NCI-H1092 treated with DMSO at 0.1 percent for 48 hours (cell line): ENCODE measurements at regions not wholly inside any gene's neighbourhood (a gene's known extent, or its start where the extent isn't known, plus 50 kb on each side); places are given as distances from the start of the nearest gene placed in this dataset.

Experiments used
- DNase-seq: peaks from one replicate; lab custom pipeline; 2025; lab: John Stamatoyannopoulos, UW

DNA sequence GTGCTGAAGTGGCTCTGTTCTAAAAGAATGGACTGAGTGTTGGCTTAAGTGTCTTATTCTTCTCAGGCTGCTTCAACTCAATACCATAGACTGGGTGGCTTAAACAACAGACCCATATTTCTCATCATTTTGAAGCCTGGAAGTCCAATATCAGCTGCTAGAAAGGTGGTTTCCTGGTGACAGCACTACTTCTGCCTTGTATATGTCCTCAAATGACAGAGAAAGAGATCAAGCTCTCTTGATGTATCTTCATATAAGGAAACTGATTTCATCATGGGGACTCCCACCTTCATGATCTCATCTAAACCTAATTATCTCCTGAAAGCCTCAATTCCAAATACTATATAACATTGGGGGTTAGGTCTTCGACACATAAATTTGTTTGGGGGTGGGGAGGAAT lies 449.7 kb upstream of the DSEL start:
- no peak for DNase-seq

DNA sequence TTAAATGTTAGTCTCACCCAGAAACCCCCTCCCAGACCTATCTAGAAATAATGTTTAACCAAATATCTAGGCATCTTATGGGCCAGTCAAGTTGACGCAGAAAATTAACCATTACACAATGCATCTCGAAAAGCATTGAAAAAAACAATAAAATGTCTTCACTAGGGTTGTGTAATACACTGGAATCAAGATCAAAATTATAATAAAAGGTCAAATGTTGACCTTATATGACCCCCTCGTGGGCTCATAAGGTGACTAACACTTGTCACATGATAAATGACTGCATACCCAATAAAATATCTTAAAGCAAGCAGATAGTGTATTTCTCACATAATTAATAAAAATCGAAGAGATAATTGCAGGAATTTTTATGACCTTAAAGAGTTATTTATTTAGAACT lies 447.9 kb upstream of the DSEL start:
- no peak for DNase-seq

GRCh38 chr18:67961701-67962440 lies 445.4 kb upstream of the DSEL start:
- no peak for DNase-seq

DNA sequence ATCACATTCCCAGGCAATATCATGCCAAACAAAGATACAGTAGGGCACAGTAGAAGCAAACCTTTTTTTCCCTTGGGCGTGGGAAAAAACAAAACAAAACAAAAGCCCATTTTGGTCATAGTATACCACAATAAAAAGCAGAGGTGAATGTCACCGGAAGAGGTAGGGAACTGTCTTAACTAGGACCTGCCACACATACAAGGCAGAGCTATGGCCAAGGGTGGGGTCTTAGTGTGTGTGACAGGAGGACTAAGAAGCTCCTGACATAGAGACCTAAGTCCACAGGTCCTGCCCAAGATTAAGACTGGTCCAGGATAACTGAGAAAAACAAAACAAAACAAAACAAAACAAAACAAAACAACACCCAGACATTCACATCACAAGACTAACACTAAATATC lies 441.2 kb upstream of the DSEL start:
- no peak for DNase-seq

DNA sequence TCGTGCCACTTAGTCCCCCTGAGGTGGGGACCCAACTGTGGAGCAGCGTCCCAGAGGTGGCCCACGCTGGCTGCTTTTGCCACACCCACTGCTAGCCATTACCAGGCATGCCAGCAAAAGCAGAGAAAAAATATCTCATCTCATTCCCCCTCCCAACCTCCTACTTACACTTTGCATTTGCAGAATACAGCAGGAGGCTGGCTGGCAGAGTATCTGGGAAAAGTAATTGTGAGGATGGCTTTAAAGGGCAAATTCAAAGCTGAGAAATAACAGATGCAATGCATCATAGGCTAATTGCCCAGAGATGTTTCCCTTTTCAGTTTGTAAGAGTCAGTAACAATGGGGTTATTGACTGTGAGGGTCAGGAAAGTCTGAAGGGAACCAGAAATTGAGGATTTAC lies 438.1 kb upstream of the DSEL start:
- no peak for DNase-seq

DNA sequence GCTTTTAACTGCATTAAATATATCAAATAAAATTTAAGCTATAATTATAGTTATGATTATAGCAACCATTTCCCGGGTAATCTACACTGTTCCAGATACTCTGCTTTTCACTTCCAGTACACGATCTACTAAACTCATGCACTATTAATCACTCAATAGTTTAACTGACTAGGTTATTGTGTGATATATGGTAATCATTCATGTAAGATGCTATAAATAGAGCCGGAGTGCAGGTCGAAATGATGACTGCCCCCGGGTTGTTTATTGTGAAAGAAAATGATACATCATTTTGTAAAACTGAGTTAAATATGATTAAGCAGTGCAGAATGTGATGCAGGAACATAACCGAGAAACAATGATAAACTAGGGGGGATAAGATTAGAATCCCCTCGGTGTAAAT lies 434.6 kb upstream of the DSEL start:
- DNase-seq: no peak

DNA sequence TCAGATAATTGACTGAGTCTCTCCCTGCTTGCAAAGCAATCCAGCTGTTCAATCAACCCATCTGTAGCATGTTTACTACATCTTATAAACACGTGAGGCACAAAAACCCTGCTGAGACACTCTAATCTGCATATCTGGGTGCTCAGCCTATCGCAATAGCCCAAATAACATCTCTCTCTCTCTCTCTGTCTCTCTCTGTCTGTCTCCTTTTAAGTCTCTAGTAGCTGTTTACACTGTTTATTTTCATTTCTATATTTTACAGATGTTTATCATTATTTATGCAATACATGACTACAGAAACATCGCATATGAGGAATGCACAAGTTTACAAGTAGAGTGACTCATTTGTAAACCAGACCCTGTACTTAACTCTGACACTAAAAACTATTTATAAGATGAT lies 422.1 kb upstream of the DSEL start:
- no peak for DNase-seq

- DNase-seq: no peak
These were observed 419.1 kb upstream of the DSEL start for GRCh38 chr18:67935638-67936037.

DNA sequence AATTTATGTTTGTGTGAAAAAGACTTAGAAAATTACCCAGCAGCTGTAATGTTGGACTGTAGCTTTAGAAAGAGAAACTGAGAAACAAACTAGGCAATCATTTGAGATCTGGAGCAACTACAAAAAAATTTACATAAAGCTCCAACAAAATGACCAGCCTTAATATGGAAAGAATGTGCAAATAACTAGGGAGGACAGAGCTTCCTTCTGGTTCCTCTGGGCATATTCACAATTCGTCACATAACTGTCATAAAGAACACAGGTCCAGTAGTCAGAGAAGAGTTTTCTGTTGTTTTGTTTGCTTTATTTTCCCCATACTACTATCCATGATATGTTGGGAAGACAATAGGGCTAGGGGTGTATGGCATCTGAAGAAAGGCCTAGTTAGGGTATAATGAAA lies 416.8 kb upstream of the DSEL start:
- DNase-seq: no peak

DNA sequence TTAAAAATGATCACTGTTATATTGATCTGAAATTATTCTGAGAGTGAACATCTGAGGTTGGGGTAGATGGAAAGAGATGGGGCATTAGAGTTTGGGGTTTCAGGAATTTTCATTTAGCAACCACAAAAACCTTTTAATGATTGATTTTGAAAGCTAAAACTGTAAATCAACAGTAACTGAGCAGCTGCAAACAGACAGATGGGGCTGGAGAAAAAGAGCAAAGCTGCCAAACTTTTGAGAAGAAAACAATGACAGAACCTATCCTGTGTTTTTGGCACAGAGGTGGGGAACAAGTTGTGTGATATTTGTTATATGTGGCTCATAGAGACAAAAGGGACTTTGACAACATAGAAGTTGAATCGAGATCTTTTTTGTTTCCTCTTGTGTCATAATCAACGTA lies 415.8 kb upstream of the DSEL start:
- DNase-seq: no peak

DNA sequence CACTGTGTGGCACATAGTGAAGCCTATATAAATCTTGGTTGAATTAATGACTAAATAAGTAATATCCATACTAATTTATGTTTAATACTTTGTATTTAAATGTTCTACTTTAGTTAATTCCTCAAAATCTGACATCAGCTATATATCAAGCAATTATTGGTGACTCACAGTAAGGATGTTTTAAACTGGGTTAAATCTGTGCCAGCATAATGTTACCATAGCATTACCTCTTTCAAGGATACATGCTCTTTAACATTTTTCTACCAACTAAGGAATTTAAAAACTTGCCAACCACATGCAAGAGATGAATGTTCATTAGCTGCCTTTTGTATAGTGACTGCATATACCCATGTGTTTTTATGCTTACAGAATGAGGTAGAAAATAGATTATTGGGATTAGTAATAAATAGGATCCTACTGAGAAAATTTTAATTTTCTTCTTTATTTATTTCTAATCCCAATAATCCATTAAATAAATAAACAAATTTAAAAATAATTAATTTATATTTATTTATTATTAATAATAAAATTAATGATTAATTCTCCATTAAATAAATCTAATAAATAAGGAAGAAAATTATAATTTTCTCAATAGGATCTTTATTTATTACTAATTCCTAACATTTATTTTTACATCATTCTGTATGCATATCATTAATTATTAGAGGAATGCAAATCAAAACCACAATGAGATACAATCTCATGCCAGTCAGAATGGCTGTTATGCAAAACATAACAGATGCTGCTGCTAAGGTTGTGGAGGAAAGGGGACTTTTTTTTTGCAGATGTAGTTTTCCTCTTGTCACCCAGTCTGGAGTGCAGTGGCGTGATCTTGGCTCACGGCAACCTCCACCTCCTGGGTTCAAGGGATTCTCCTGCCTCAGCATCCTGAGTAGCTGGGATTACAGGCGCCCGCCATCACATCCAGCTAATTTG lies 410.7 kb upstream of the DSEL start:
- no peak for DNase-seq

GRCh38 chr18:67924656-67925055 lies 408.1 kb upstream of the DSEL start:
- DNase-seq: no peak

GRCh38 chr18:67919316-67919715 lies 402.8 kb upstream of the DSEL start:
- DNase-seq: no peak

- no peak for DNase-seq
These were observed 399.6 kb upstream of the DSEL start for GRCh38 chr18:67916097-67916496.

GRCh38 chr18:67913040-67913439 lies 396.5 kb upstream of the DSEL start:
- DNase-seq: no peak

- no peak for DNase-seq
These were observed 385.1 kb upstream of the DSEL start for GRCh38 chr18:67901573-67901972.

DNA sequence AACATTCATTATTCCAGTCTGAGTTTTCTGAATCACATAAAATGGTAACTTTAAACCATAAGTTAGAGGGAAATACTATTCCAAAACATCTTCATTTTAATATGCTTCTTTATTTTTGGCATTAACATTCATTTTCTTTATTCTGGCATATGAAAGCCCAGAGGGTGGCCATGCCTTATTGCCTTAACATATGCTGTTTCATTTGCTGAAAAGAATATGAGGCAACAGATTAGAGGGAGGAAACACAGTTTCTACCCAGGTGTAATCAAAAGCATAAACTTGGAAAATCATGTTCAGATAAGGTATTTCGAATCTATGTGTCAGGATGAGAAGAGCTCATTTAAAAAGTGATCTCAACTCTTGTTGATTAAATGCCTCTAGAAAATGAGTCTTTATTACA lies 379.9 kb upstream of the DSEL start:
- no peak for DNase-seq

GRCh38 chr18:67893916-67894315 lies 377.4 kb upstream of the DSEL start:
- no peak for DNase-seq

DNA sequence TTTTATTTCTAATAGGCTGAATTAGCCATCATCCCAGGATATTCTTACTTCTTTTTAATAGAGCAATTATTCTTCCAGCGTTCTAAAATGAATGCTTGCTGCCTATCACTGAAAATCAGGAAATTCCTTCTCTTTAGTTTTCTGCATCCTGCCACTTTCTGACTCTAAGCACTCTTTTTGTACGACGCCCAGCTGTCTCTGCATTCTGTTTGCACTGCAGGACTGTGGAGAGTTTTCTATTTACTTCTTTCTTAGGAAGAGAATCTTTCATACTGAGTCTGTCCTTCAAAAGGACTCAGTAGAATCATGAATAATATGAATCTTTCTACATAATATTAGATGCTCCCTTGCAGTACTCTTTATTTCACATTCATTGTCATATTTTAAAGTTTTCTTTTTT lies 360.4 kb upstream of the DSEL start:
- no peak for DNase-seq

DNA sequence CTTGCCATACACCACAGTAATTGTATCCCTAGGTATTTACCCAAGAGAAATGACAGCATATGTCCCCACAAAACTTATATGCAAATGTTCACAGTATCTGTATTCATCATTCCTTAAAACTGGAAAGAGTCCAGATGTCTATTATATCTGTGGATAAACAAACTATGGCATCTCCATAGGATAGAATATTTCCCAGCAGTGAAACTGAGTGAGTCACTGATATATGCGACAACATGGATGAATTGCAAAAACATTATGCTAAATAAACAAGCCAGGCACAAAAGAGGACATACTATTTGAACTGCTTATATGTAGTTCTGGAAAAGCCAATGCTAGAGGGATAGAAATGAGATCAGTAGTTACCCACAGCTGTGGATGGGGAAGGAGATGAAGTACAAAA lies 359.4 kb upstream of the DSEL start:
- DNase-seq: no peak

DNA sequence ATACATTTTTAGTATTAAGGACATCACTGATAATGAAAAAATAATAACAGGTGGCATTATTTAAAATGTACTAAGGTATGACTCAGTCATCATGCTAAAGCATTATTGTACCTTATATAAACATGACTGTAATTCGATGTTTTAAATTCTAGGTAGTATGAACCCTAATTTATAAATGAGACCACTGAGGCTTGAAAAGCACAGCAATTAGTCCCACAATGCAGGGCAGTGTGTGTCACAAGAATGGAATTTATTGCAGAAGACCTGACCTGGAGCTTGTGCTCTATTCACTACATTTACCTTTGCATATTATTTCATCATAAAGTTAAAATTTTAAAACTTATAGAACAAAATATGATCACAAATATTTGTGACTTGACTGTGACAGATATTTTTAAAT lies 358.5 kb upstream of the DSEL start:
- no peak for DNase-seq

DNA sequence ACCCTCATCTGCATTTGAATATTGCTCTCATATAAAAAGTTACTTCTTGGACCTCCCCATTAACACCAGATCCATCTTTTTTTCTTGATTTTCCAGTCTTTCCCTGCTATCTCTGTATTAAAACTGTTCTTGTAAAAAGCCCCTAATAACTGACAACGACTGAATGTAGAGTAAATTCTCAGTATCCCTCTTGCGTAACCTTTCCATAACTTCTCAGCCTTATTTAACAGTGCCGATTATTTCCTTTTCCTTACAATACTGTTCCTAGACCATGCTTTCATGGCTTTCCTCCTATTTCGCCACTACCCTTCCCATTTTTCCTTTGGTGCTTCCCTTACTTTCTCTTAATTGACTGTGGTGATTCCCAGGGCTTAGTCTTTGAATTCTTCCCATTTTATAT lies 348.9 kb upstream of the DSEL start:
- no peak for DNase-seq

DNA sequence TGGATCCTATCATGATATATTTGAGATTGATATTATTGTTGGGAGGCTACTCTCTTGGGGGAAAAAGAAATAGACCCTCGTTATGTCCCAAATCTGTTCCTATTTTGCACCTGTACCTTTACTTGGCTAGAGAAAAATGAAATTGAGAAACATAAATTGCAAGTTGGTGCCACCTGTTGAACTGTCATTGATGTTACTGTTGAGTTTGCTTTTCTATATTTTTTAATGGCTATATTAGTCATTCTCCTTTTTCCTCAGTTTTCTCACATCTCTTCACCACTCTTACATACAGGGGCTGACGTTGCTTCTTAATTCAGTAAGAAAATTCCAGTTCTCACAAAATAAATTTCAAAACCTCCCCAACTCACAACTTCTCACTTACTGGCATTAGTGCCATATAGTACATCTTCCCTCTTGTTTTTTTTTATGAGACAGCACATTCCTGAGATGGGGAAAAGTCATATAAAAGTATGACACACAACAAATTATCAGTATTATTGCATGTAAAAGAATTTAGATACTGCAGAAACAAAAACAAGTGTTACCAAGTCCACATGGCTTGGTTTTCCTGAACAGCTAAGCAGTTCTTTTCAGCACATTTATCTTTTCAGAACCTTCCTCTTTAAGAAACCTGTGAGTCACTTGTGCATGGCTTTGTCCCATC lies 348.3 kb upstream of the DSEL start:
- DNase-seq: no peak
